Gastrocnemius medialis (tissue), 4 donors: ENCODE measurements at regions not wholly inside any gene's neighbourhood (a gene's known extent, or its start where the extent isn't known, plus 50 kb on each side); places are given as distances from the start of the nearest gene placed in this dataset.

Experiments
- CTCF ChIP-seq, 5 experiments: fragments of 450-650 bp in 3 of 5; fragments of 200-600 bp in 2 of 5; sonication (generic) in 2 of 5; IDR thresholded peaks in 4 of 5; conservative IDR thresholded peaks in 1 of 5; 1 replicate in 4 of 5; 2 replicates in 1 of 5; pipeline ENCODE4 v1.5.1; 2016 to 2019; ENCODE audit warnings: antibody characterized with exemption in 5 of 5, mild to moderate bottlenecking in 3 of 5, moderate library complexity in 3 of 5
- POLR2A ChIP-seq, 2 donors: fragments of 450-650 bp; IDR thresholded peaks; one replicate each; pipeline ENCODE4 v1.6.1; 2017; ENCODE audit warnings: antibody characterized with exemption in 2 of 2, mild to moderate bottlenecking in 2 of 2, moderate library complexity in 2 of 2

DNA sequence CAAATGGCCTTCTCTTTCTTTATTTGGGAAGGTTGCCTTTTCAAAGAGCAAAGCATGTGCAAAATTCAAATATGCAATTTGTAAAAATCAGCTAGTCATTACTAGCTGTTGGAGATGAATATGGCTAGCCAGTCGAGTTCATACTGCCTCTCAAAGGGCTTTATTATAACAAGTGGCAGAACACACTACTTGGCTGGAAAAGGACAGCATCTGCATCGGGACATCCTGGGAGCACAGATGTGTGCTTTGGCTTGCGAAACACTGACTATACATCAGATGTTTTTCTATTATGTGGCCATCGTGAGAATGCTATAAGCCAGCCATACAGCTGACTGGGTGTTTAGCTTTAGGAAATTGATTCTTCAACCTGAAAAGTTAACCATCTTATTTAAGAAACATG, 424.2 kb downstream of the KCTD12 start:
- TF ChIP-seq CTCF (IDR thresholded peaks at IDR 0.05 in 4 of 5, conservative IDR thresholded peaks at IDR 0.05 in 1 of 5) = no peak
- TF ChIP-seq POLR2A (IDR thresholded peaks at IDR 0.05) = no peak
